HEK293 (cell line): ENCODE measurements at regions not wholly inside any gene's neighbourhood (a gene's known extent, or its start where the extent isn't known, plus 50 kb on each side); places are given as distances from the start of the nearest gene placed in this dataset.
"Not testable (repeated sequence)": the region's sequence is repeated elsewhere in the genome, so short reads cannot be mapped to it uniquely, and the experiment has no call there.

ENCODE experiments used
- CTCF ChIA-PET: fragments of 350-600 bp; formaldehyde crosslinking; extraction: SDS; loops from one replicate; lab custom pipeline; 2021; ENCODE audit warnings: antibody characterized with exemption; lab: Yijun Ruan, JAX
- POLR2A ChIA-PET: fragments of 300-600 bp; formaldehyde crosslinking; extraction: SDS; loops from one replicate; lab custom pipeline; 2020; ENCODE audit warnings: antibody characterized with exemption, inconsistent platforms; lab: Yijun Ruan, JAX
- H3K27ac ChIP-seq: fragments of 200-500 bp; sonication (Bioruptor generic); 2 replicates; pipeline ENCODE4 v1.5.1; 2014; ENCODE audit warnings: low read depth, low read length, control low read depth, inconsistent platforms; ENCODE audit errors: extremely low read depth
- H3K36me3 ChIP-seq, 2 experiments: fragments of 200-500 bp in 1 of 2; sonication (Bioruptor generic) in 1 of 2; 1 replicate in 1 of 2; 2 replicates in 1 of 2; pipeline ENCODE4 v1.5.1; 2014 to 2017; ENCODE audit warnings: inconsistent platforms in 2 of 2, low read length in 2 of 2; ENCODE audit not compliant: control insufficient read depth in 2 of 2, insufficient read depth in 1 of 2
- H3K4me1 ChIP-seq: fragments of 200-500 bp; sonication (Bioruptor generic); 2 replicates; pipeline ENCODE4 v1.5.1; 2014; ENCODE audit warnings: mild to moderate bottlenecking, low read length, inconsistent platforms; ENCODE audit not compliant: control insufficient read depth, insufficient read depth
- H3K4me3 ChIP-seq: 2 replicates; pipeline ENCODE4 v1.5.1; 2011; ENCODE audit warnings: low read depth, mild to moderate bottlenecking, control low read depth, low read length, moderate library complexity
- H3K9me3 ChIP-seq: fragments of 200-500 bp; sonication (Bioruptor generic); 2 replicates; pipeline ENCODE4 v1.5.1; 2014; ENCODE audit warnings: low read depth, low read length, inconsistent platforms; ENCODE audit not compliant: control insufficient read depth, insufficient read depth
- KLF16 ChIP-seq: fragments of 450-650 bp; formaldehyde crosslinking; IDR thresholded peaks from 2 replicates; pipeline ENCODE4 v1.5.1; 2017; ENCODE audit warnings: missing biosample characterization, missing genetic modification characterization
- ZBTB1 ChIP-seq: fragments of 450-650 bp; formaldehyde crosslinking; IDR thresholded peaks from 2 replicates; pipeline ENCODE4 v1.5.1; 2016; ENCODE audit warnings: missing biosample characterization, missing genetic modification characterization
- ZIC2 ChIP-seq: fragments of 450-650 bp; formaldehyde crosslinking; IDR thresholded peaks from 2 replicates; pipeline ENCODE4 v1.5.1; 2016; ENCODE audit warnings: missing biosample characterization, missing genetic modification characterization
- ZNF292 ChIP-seq: fragments of 450-650 bp; formaldehyde crosslinking; IDR thresholded peaks from 2 replicates; pipeline ENCODE4 v1.5.1; 2016; ENCODE audit warnings: low read depth, missing biosample characterization, missing genetic modification characterization, borderline replicate concordance
- ZNF529 ChIP-seq: fragments of 450-650 bp; formaldehyde crosslinking; IDR thresholded peaks from 2 replicates; pipeline ENCODE4 v1.5.1; 2017; ENCODE audit warnings: missing genetic modification characterization, missing biosample characterization; ENCODE audit not compliant: insufficient replicate concordance
- ZNF548 ChIP-seq: fragments of 450-650 bp; formaldehyde crosslinking; IDR thresholded peaks from 2 replicates; pipeline ENCODE4 v1.5.1; 2016; ENCODE audit warnings: missing biosample characterization, missing genetic modification characterization
- TF ChIP-seq, protein P1 (sequence below): fragments of 450-650 bp; formaldehyde crosslinking; IDR thresholded peaks from 2 replicates; pipeline ENCODE4 v1.5.1; 2016; ENCODE audit warnings: missing biosample characterization, missing genetic modification characterization
- TF ChIP-seq, protein P2 (sequence below): fragments of 450-650 bp; formaldehyde crosslinking; IDR thresholded peaks from 2 replicates; pipeline ENCODE4 v1.5.1; 2016; ENCODE audit warnings: missing biosample characterization, missing genetic modification characterization
- TF ChIP-seq, protein P3 (sequence below): fragments of 450-650 bp; formaldehyde crosslinking; IDR thresholded peaks from 2 replicates; pipeline ENCODE4 v1.5.1; 2017; ENCODE audit warnings: missing biosample characterization, missing genetic modification characterization
- TF ChIP-seq, protein P4 (sequence below): fragments of 450-650 bp; formaldehyde crosslinking; IDR thresholded peaks from 2 replicates; pipeline ENCODE4 v1.5.1; 2016; ENCODE audit warnings: missing biosample characterization, missing genetic modification characterization
- TF ChIP-seq, protein P5 (sequence below): fragments of 450-650 bp; formaldehyde crosslinking; IDR thresholded peaks from 2 replicates; pipeline ENCODE4 v1.5.1; 2016; ENCODE audit warnings: missing biosample characterization, missing genetic modification characterization

GRCh38 chr7:125258876-125259417 lies 329.3 kb upstream of the POT1 start:
- H3K4me1 ChIP-seq, H3K4me3 ChIP-seq, H3K27ac ChIP-seq, CTCF ChIA-PET, POLR2A ChIA-PET, H3K36me3 ChIP-seq, H3K9me3 ChIP-seq: not testable (repeated sequence)

GRCh38 chr7:125257617-125258016 lies 328.0 kb upstream of the POT1 start:
- ChIA-PET POLR2A (no interaction called here), CTCF (interaction anchor here (0.7 to 1.0 kb wide), 2 partner anchors 41 to 1290 kb away, joined by 3 read pairs; no protein-coding TSS in a partner anchor)
- H3K9me3 ChIP-seq: no peaks in the 10 kb centered on the region
- H3K4me1 ChIP-seq: no peaks in the 10 kb centered on the region
- no peak overlapping the region for H3K27ac ChIP-seq
- no peaks in the 10 kb centered on the region for H3K36me3 ChIP-seq
- TF ChIP-seq ZNF292 (tag by site-specific recombination) (no peak), ZBTB1 (no peak)
- H3K4me3 ChIP-seq: no peak overlapping the region

GRCh38 chr7:125256446-125256845 lies 326.8 kb upstream of the POT1 start:
- POLR2A ChIA-PET: no interaction called here
- no peak overlapping the region for H3K27ac ChIP-seq
- no peaks in the 10 kb centered on the region for H3K4me1 ChIP-seq
- TF ChIP-seq ZIC2 (tag by site-specific recombination) (no peak), ZNF548 (tag by site-specific recombination) (no peak), ZNF529 (tag by site-specific recombination) (no peak), KLF16 (tag by site-specific recombination) (no peak)
- TF ChIP-seq, protein P1, sequence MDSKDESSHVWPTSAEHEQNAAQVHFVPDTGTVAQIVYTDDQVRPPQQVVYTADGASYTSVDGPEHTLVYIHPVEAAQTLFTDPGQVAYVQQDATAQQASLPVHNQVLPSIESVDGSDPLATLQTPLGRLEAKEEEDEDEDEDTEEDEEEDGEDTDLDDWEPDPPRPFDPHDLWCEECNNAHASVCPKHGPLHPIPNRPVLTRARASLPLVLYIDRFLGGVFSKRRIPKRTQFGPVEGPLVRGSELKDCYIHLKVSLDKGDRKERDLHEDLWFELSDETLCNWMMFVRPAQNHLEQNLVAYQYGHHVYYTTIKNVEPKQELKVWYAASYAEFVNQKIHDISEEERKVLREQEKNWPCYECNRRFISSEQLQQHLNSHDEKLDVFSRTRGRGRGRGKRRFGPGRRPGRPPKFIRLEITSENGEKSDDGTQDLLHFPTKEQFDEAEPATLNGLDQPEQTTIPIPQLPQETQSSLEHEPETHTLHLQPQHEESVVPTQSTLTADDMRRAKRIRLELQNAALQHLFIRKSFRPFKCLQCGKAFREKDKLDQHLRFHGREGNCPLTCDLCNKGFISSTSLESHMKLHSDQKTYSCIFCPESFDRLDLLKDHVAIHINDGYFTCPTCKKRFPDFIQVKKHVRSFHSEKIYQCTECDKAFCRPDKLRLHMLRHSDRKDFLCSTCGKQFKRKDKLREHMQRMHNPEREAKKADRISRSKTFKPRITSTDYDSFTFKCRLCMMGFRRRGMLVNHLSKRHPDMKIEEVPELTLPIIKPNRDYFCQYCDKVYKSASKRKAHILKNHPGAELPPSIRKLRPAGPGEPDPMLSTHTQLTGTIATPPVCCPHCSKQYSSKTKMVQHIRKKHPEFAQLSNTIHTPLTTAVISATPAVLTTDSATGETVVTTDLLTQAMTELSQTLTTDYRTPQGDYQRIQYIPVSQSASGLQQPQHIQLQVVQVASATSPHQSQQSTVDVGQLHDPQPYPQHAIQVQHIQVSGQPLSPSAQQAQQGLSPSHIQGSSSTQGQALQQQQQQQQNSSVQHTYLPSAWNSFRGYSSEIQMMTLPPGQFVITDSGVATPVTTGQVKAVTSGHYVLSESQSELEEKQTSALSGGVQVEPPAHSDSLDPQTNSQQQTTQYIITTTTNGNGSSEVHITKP (tag by site-specific recombination): no peak
- TF ChIP-seq, protein P2, sequence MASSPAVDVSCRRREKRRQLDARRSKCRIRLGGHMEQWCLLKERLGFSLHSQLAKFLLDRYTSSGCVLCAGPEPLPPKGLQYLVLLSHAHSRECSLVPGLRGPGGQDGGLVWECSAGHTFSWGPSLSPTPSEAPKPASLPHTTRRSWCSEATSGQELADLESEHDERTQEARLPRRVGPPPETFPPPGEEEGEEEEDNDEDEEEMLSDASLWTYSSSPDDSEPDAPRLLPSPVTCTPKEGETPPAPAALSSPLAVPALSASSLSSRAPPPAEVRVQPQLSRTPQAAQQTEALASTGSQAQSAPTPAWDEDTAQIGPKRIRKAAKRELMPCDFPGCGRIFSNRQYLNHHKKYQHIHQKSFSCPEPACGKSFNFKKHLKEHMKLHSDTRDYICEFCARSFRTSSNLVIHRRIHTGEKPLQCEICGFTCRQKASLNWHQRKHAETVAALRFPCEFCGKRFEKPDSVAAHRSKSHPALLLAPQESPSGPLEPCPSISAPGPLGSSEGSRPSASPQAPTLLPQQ (tag by site-specific recombination): no peak
- TF ChIP-seq, protein P3, sequence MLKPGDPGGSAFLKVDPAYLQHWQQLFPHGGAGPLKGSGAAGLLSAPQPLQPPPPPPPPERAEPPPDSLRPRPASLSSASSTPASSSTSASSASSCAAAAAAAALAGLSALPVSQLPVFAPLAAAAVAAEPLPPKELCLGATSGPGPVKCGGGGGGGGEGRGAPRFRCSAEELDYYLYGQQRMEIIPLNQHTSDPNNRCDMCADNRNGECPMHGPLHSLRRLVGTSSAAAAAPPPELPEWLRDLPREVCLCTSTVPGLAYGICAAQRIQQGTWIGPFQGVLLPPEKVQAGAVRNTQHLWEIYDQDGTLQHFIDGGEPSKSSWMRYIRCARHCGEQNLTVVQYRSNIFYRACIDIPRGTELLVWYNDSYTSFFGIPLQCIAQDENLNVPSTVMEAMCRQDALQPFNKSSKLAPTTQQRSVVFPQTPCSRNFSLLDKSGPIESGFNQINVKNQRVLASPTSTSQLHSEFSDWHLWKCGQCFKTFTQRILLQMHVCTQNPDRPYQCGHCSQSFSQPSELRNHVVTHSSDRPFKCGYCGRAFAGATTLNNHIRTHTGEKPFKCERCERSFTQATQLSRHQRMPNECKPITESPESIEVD (tag by site-specific recombination): no peak
- TF ChIP-seq, protein P4, sequence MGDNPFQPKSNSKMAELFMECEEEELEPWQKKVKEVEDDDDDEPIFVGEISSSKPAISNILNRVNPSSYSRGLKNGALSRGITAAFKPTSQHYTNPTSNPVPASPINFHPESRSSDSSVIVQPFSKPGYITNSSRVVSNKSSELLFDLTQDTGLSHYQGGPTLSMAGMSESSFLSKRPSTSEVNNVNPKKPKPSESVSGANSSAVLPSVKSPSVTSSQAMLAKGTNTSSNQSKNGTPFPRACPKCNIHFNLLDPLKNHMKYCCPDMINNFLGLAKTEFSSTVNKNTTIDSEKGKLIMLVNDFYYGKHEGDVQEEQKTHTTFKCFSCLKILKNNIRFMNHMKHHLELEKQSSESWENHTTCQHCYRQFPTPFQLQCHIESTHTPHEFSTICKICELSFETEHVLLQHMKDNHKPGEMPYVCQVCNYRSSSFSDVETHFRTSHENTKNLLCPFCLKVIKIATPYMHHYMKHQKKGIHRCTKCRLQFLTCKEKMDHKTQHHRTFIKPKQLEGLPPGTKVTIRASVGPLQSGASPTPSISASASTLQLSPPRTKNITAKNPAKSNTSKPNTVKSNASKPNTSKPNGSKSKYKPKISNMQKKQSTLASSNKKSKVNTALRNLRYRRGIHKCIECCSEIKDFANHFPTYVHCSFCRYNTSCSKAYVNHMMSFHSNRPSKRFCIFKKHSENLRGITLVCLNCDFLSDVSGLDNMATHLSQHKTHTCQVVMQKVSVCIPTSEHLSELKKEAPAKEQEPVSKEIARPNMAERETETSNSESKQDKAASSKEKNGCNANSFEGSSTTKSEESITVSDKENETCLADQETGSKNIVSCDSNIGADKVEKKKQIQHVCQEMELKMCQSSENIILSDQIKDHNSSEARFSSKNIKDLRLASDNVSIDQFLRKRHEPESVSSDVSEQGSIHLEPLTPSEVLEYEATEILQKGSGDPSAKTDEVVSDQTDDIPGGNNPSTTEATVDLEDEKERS (tag by site-specific recombination): no peak
- TF ChIP-seq, protein P5, sequence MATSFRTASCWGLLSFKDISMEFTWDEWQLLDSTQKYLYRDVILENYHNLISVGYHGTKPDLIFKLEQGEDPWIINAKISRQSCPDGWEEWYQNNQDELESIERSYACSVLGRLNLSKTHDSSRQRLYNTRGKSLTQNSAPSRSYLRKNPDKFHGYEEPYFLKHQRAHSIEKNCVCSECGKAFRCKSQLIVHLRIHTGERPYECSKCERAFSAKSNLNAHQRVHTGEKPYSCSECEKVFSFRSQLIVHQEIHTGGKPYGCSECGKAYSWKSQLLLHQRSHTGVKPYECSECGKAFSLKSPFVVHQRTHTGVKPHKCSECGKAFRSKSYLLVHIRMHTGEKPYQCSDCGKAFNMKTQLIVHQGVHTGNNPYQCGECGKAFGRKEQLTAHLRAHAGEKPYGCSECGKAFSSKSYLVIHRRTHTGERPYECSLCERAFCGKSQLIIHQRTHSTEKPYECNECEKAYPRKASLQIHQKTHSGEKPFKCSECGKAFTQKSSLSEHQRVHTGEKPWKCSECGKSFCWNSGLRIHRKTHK: no peak
- TF ChIP-seq, all 188 proteins: peak for 0
- H3K9me3 ChIP-seq: no peaks in the 10 kb centered on the region
- CTCF ChIA-PET: no interaction called here
- H3K36me3 ChIP-seq: no peaks in the 10 kb centered on the region
- no peak overlapping the region for H3K4me3 ChIP-seq
